Tibial nerve (tissue), 4 donors: ENCODE measurements at regions not wholly inside any gene's neighbourhood (a gene's known extent, or its start where the extent isn't known, plus 50 kb on each side); places are given as distances from the start of the nearest gene placed in this dataset.

Experiments
- DNase-seq, 2 donors: peaks; one replicate each; pipeline ENCODE4 v3.0.0-alpha.2; 2019; ENCODE audit warnings: low spot score in 2 of 2
- H3K27ac ChIP-seq, 4 donors: fragments of 200-600 bp; sonication (generic) in 3 of 4; one replicate each; pipeline ENCODE4 v1.5.1; 2017 to 2019; ENCODE audit warnings: mild to moderate bottlenecking in 1 of 4
- H3K27me3 ChIP-seq, 2 donors: fragments of 200-600 bp; sonication (generic) in 1 of 2; one replicate each; pipeline versions ENCODE4 v1.5.1 to v1.6.0; 2017 to 2019
- H3K36me3 ChIP-seq, 3 donors: fragments of 200-600 bp; sonication (generic); one replicate each; pipeline ENCODE4 v1.5.1; 2018 to 2019
- H3K4me1 ChIP-seq, 4 donors: fragments of 200-600 bp; sonication (generic) in 3 of 4; one replicate each; pipeline ENCODE4 v1.5.1; 2017 to 2019
- H3K4me3 ChIP-seq, 4 donors: fragments of 200-600 bp; sonication (generic) in 3 of 4; one replicate each; pipeline ENCODE4 v1.5.1; 2017 to 2019; ENCODE audit warnings: mild to moderate bottlenecking in 1 of 4, moderate library complexity in 1 of 4
- H3K9me3 ChIP-seq, 4 donors: fragments of 200-600 bp; sonication (generic) in 3 of 4; one replicate each; pipeline ENCODE4 v1.5.1; 2017 to 2019
- CTCF ChIP-seq, 5 experiments: fragments of 200-600 bp in 3 of 5; fragments of 450-650 bp in 2 of 5; sonication (generic) in 3 of 5; IDR thresholded peaks; one replicate each; pipeline ENCODE4 v1.5.1; 2016 to 2019; ENCODE audit warnings: antibody characterized with exemption in 5 of 5, mild to moderate bottlenecking in 3 of 5, moderate library complexity in 2 of 5
- EP300 ChIP-seq, 2 donors: sonication (generic); formaldehyde crosslinking; IDR thresholded peaks; one replicate each; pipeline ENCODE4 v1.6.1; 2017; ENCODE audit warnings: antibody characterized with exemption in 2 of 2, mild to moderate bottlenecking in 1 of 2
- POLR2A ChIP-seq, 2 donors: fragments of 450-650 bp; IDR thresholded peaks; one replicate each; pipeline ENCODE4 v1.6.1; 2017; ENCODE audit warnings: antibody characterized with exemption in 2 of 2, mild to moderate bottlenecking in 2 of 2, moderate library complexity in 2 of 2
- WGBS, 2 donors: methylation state at CpG; one replicate each; pipeline ENCODE4 v1.1.5; 2018; 5-methylcytosine and 5-hydroxymethylcytosine counted together

GRCh38 chr9:135037521-135038250 lies 49.8 kb upstream of the OLFM1 start:
- no peaks in the 10 kb centered on the region for H3K4me1 ChIP-seq
- no peak for TF ChIP-seq CTCF (IDR thresholded peaks at IDR 0.05)
- TF ChIP-seq EP300 (IDR thresholded peaks at IDR 0.05): no peak
- TF ChIP-seq POLR2A (IDR thresholded peaks at IDR 0.05): no peak
- no peak overlapping the region for H3K27ac ChIP-seq
- H3K27me3 ChIP-seq: peaks cover 0 to 4% of the 10 kb centered on the region in 2 donors
- no peak overlapping the region for H3K4me3 ChIP-seq
- H3K36me3 ChIP-seq: no peaks in the 10 kb centered on the region
- WGBS, 2 donors: 72 to 77% methylated on average over 18 to 20 of the region's 20 CpGs
- no peak for DNase-seq
- H3K9me3 ChIP-seq: no peaks in the 10 kb centered on the region
